Occipital lobe (tissue), 1 donor: ENCODE measurements at regions not wholly inside any gene's neighbourhood (a gene's known extent, or its start where the extent isn't known, plus 50 kb on each side); places are given as distances from the start of the nearest gene placed in this dataset.

Experiments used
- DNase-seq: peaks from one replicate; lab custom pipeline; 2025; lab: John Stamatoyannopoulos, UW

DNA sequence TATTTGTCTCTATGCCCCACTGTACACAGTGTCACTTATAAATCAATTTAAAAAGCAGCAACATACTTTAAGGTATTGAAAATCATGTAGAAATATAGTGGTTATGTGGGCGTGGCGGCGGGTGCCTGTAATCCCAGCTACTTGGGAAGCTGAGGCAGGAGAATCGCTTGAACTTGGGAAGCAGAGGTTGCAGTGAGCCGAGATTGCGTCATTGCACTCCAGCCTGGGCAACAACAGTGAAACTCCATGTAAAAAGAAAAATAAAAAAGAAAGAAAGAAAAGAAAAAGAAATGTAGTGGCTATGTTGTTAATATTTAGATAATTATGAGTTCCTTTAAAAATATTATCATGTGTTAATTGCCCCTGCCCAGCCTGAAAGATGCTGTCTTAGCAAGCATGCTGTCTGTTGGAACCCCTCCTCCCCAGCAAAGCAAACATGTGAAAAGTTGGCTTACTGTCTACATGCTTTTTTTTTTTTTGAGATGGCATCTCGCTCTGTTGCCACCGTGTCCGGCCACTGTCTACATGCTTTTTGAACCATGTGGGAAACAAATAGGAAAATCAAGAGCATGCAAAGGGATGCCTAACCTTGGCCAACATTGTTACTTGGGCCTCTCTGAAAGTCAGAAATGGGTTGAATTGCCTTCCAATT lies 151.4 kb upstream of the TSHZ2 start:
- DNase-seq, result no peak

DNA sequence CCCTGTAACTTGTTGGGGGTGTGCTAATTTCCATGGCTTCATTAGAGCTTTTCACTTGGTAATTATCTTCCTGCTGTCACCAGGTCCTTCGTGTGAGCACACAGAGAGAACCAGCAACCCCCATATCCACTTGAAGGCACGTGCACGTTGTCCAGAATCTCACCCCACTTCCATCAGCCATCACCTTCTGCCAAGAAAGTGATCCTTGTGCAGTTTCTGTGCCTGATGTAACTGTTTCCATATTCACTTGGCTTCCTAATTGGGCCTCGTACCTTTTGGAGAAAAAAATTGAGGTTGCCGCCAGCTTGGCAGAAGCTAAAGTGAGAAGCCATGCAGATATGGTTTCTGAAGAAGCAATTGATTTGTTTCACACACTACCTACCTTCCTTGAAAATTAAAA lies 153.7 kb upstream of the TSHZ2 start:
- no peak for DNase-seq

DNA sequence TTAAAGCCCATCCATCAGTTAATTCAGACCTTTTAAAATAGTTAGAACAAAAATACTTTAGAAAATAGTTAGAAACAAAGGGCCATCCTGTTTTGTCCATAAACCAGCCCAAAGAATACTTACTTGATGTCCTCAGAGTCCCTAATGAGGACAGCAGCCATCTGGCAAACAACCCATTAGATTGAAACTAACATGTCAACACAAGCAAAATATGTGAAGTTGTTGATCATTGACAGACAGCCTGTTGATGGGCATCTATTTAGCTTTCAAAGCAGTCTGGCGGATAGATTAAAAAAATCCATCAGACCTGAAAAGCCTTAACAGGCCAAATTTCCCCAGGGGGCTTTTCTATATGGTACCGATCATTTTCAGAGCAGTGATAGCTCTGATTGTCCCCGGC lies 154.2 kb upstream of the TSHZ2 start:
- DNase-seq, result no peak

DNA sequence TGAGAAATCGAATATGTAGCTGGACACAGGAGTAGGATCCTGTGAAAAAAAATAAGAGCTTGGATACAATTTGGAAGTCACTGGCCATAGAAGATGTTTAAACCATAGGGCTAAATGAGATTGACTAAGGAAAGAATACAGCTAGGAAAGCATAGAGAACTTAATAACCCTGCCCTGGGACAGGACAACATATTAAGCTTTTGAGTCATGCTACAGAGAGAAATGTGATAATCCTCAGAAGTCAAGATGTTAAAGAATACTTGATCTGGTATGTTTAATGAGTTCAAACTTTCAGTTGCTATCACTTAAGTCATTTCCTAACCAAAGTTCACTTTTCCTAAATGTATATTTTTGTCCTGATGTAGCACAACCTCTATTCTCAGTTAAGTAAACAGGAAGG lies 154.6 kb upstream of the TSHZ2 start:
- no peak for DNase-seq

DNA sequence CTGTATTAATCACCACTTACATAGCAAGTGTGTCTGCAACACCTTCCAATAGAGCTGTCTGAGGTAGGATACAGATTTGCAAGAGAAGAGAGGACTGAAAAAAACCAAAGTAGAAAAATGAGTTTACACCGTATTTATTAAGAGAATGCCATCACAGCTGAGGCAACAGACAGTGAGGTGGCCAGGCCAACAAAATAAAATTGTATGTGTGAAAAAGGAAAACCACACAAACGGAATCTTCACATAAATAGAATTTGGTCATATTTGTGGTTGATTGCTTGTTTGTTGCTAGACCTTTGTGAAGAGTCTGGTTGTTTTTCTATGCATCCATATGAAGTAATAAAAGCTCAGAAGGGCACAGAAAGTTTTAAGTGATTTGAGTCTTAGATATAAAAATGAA lies 157.8 kb upstream of the TSHZ2 start:
- DNase-seq, result no peak

DNA sequence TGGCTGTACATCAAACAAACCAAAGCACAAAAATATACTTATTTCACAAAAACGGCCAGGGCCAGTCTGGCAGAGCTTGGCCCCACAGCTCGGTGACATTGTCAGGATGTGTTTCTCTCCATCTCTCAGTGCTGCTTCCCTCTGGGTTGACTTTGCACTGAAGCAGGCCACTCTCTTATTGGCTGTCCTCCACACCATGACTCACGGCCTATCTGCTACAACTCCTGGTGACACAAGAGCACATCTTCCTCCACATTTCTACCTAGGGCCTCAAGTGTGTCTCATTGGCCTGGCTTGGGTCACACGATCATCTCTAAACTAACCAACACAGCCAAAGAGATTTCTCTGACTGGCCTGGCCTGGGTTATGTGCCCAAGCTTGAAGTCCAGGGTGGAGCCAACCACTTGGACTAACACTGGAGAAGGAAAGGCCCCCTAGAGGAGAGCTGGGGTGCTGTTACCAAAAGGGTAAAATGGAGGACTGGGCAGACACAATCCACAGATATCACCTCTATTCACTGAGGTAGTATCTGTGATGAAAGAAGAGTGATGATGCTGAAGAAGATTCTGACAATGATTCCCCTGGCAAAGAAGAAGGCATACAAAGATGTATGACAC lies 159.8 kb upstream of the TSHZ2 start:
- DNase-seq, result no peak

DNA sequence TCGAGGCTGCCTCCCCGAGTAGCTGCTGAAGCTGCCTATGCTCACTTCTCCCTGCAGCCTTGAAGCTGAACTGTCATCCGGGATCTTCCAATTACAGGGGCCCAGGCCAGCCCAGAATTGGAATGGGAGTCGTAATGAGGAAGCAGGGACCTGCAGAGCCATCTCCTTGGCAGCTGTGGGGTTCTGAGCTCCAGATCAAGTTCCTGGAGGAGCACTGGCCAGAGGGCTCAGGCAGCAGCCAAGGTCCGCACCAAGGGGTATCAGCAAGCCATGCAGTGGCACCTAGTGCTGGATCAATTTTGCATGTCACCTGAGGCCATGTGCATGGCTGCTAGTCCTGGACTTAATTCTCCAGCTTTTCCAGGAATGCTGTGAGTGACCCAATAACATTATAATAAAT lies 163.2 kb upstream of the TSHZ2 start:
- no peak for DNase-seq

DNA sequence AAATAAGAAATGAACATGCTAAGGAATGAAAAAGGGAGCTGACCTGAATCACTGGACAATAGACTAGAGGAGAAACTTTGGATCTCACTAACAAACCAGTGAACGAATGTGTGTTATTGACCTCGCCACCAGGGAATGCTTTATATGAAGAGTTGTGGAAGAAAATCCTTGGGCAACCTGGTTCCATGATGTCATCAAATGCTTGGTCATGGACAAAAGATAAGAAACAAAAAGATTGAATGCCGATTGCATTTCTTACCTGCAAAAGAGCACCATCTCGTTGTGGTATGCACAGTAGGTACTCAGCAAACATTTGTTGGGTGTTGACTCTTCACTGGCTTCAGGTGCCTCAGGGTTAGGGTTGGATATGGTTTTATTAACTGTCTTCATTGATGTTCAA lies 165.2 kb upstream of the TSHZ2 start:
- DNase-seq, result no peak

DNA sequence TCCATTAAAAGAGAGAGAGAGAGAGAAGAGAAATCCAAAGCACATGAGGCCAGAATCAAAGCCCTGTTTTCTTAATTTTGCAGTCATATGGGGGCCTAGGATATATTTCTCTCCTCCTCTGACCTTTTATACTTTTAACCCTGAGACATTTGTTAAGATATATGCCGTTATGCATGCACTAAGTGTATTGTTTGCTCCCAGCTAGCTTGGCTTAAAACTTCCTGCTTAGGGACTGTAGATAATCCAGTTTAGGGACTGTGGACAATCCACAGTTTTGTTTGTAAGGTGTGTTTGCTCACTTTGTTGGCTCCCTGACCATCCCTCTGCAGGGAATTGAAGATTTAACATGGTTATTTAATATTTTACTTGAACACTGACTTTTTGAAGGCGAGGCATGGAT lies 166.3 kb upstream of the TSHZ2 start:
- DNase-seq, result no peak

DNA sequence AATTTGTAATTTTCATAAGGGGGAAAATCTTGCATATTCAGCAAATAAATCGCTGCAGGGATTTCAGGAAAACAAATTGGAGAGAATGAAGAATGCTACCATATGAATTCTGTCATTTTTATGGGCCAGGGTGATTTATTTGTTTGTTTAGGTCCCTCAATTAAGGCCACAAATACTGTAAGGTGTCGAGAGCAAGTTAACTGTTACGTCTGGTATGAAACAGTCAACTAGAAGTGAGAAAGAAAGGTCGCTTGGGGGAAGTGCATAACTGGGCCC lies 166.9 kb upstream of the TSHZ2 start:
- DNase-seq, result no peak

DNA sequence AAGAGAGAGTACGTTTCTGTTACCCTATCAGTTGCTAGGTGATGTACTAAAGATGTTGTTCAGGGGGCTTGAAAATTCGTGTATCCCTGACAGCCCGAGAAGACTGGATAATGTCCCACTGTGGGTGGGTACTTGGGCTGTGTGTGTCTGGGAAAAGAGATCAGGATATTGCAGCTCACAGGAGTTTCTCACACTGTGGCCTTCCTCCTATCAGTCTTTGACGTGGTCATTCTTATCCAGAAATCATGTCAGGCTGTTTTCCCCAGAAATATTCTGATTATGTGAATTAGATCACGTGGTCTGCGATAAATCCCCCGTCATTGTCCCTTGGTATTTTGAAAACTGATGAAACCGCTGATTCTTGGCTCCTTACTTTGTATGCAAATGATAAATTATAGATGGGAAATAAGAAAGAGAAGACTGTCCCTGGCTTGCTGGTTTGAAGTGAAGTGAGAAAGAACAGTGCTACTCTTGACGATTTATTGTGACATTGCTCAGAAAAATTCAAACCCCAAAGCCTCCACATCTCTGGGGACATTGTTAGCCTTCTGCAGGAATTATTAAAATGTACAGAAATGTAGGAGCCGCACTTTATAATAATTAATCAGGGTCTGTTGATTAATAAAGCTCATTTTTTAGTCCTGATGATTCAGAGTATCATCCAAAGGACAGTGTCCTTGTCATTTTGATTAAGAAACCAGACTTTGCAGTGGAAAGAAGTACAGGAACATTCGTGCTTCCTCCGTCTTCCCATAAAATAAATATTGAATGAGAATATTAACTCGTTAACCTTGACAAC lies 167.5 kb upstream of the TSHZ2 start:
- no peak for DNase-seq

DNA sequence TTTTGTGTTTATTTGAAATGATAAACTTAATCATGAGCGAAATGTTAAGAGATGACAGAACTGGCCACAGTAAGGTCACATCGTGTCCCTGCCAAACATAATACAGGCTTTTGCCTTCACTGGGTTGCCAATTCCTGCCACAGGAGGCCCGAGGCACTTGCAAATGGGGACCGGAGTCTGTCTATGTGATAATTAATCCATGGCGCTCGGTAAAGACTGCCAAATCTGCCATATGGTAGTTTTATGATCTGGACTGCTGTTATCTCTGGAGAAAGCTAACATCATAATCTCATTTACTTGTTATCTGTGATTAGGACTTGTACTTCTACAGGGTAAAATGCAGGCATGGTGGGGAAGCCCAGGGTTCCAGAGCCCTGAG lies 170.5 kb upstream of the TSHZ2 start:
- DNase-seq, result no peak

DNA sequence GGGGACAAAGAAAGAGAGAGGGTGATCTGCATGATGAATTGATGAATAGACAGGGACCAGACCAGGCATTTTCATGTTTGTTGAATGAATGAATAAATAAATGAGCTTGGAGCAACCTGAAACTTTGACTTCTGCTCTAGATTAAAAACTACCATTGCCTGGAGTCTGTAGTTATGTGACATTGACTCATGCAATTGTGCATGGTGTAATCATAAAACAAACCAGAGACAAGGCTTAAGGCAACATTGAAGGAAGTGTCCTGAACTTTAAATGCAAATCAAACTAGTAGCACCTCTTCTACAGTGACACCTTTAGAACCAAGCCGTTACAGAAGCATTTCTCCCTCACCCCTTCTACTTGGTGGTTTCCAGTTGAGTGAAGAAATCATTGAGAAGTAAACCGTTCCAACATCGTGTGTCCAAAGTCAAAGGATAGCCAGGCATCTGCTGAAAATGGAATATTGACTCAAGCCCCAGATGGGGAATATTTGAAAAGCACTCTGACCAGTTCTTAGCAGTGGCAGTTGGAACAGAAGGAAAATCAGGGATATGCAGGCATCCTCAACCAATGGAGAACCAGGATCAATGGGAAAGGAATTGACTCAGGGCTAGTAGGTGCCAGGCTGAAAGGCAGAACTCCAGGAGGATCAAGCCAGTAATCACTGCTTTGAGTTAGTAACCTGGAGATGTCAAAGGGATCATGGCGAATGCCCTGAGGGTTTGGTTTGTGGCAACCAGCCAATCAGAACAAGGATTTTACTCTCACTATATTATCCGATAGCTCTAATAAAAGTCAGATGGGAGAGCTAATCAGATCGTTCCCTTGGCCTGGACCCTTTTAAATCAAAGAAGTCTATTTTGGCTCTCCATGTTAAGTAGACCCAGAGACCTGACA lies 171.2 kb upstream of the TSHZ2 start:
- no peak for DNase-seq

DNA sequence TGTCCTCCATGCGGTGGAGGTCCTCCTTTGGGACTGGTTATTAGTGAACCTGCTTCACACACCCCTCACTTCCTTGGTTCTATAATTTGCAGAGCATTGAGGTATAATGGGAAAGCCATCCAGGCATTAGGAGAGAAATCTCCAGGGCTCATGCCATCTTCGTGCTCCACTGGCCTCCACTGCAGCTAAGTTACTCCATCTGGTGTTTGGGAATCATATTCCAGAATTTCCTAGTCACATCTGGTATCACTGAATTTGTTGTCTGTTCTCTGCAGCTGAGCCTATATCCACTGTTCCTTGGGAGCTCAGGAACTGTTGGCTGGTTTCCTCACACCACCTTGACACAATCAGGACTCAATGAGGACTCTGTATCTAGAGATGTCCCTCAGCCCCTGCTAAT lies 173.0 kb upstream of the TSHZ2 start:
- DNase-seq, result no peak

DNA sequence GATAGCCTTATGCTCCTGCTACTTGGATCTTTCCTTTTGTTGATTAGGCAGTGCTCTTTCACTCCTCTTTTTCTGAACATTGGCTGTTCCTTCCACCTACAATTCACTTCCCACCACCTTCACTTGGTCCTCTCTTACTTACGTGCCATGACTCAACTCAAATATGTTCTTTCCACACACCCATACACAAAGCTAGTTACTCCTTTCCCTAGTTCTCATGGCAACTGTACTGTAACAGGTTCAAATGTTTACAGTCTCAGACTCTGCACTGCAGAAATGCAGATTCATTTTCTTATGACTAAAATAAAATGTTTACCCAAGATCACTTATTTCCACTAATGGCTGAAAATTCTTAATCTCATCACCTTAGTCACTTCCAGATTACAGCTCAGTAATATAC lies 174.0 kb upstream of the TSHZ2 start:
- no peak for DNase-seq

DNA sequence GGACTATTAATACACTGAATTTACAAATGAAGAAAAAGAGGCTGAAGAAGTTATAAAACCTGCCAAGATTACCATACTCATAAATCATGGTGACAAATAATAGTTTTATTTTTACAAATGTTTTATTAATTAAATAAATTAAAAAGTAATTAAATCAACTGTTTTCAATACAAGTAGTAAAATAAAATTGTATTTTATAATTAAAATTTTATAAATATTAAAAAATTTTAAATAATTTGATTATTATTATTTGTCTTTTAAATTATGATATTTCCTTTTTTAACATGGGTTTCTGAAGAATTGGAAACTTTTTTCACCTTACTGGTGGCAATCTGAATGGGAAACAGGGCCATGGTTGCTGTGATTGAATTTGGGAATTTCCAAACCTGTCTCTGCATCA lies 177.3 kb upstream of the TSHZ2 start:
- no peak for DNase-seq

DNA sequence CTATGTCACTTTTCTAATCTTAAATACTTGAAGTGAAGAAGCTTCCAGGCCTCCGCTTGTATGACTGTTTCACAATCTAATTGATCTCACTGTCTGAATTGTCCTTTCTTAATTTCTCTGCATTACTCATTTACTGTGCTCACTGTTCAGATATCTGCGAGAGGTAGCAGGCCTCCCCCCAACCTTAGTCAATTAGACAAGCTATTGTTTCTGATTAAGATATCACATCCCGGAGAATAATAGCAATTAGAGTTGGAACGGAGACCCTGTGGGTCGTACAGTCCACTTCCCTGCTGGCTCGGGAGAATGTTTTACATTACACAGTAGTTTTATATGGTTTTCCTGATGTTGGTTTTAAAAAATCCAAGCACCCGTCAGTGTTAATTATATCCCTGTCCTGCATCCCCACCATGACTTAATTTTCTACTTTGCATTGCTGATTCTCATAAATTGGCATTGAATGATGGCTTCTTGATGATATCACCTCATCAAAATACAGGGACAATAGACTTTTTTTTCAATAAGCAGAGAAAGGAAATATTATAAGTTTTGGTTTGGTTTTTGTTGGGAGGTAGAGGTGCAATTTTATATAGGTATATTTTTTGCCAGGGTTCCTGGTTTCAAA lies 178.7 kb upstream of the TSHZ2 start:
- DNase-seq, result no peak

DNA sequence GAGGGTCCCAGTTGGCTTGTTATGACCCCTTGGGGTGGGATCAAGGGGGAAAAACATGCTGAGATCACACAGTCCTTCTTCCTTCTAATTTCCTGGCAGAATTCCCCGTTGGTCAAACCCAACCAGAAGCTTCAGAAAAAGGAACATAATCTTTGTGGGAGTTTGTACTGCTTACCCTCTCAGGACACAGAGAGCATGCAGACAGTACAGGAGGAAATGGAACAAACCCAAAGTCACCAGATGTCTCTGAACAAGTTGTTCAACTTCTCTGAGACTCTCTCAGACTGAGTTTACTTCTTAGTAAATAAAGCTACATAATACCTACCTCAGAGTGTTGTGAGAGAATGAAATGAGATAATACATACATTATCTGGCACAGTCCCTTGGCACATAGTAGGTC lies 181.1 kb upstream of the TSHZ2 start:
- DNase-seq, result no peak

DNA sequence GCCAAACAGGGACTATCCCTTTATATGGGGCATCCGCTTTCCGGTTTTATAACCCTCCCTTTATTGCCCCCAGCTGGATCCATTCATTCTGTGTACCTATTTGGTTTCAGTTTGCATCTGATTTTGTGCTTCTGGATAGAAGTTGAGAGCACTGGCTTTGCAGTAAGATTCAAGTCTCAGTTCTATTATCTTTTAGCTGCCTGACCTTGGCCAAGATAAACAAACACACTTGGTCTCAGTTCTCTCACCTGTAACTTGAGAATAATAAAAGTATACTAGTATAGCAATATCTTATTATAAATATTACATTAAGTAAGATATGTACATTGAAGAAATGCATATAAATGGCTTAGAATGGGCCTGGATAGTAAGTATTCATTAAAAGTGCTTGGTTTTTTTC lies 182.4 kb upstream of the TSHZ2 start:
- DNase-seq, result no peak

DNA sequence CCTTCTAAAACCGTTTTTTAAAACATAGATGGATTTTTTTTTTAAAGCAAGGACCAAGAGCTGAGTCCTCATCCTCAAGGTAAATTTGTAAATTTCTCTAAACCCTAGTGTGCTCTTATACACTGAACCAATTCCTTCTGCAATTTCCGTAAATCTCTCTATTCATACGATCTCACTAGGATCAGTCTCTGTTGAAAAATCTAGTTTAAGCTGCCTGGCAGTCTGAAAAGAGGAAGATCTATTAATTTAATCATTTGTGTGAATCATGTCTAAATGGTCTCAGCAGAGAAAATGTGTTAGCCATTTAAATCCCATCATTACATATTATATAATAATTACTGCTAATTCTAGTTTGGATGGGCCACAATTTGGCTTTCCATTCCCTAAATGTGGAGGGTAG lies 184.2 kb upstream of the TSHZ2 start:
- DNase-seq, result no peak

DNA sequence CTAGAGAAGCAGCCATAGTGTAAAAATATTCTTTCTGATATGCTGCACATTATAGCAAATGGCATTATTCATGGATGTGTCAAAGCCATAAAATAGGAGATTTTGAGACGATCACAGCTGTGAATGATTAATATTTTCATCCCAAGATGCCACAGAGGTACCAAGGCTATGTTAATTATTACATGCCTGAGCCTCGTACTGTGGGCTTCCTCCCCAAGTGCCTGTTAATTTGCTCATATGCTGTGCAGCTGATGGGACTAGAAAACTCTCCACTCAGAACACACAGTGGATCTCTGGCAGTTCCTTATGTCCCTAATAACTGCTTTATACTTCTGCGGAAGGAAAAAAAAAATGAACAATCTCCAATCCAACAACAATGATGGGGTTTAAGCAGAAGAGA lies 184.9 kb upstream of the TSHZ2 start:
- DNase-seq, result no peak

DNA sequence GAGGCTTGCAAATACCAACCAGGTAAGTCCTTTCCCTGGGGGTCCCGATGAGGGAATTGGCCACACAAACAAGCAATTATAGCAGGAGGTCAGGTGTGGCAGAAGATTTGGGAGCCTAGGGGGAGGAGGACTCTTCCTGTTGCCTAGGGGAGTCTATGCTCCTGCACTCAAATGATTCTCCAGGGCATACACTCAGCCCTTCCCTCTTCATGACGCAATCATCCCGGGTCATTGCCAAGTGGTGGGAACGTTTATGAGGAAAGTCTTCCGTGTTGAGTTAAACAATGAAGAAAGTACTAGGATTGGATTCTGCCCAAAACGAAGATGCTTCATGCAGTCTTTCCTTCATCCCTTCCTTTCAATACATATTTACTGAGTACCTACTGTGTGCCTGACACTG lies 186.5 kb upstream of the TSHZ2 start:
- DNase-seq, result no peak
